K562 (cell line): ENCODE measurements at regions not wholly inside any gene's neighbourhood (a gene's known extent, or its start where the extent isn't known, plus 50 kb on each side); places are given as distances from the start of the nearest gene placed in this dataset.

Experiments
- ADNP ChIP-seq: fragments of 200-800 bp; sonication (Bioruptor generic); IDR thresholded peaks from 2 replicates; pipeline ENCODE4 v1.6.1; 2016; ENCODE audit warnings: missing genetic modification characterization, missing compliant biosample characterization
- CHD1 ChIP-seq: fragments of 200-600 bp; sonication (generic); IDR thresholded peaks from one replicate; pipeline ENCODE4 v1.6.1; 2012; ENCODE audit warnings: mild to moderate bottlenecking, moderate library complexity, low read length, inconsistent platforms
- CREB1 ChIP-seq, 2 experiments: sonication (generic) in 1 of 2; formaldehyde crosslinking in 1 of 2; IDR thresholded peaks; 2 replicates each; pipeline versions ENCODE4 v1.6.1 to v1.8.0; 2012 to 2022; ENCODE audit warnings: inconsistent platforms in 1 of 2, mild to moderate bottlenecking in 1 of 2, missing genetic modification reagents in 1 of 2, moderate library complexity in 1 of 2
- HIVEP1 ChIP-seq: fragments of 250-450 bp; sonication (Bioruptor Pico); IDR thresholded peaks from 2 replicates; pipeline ENCODE4 v1.4.0; 2020; ENCODE audit warnings: mild to moderate bottlenecking
- L3MBTL2 ChIP-seq: fragments of 450-650 bp; IDR thresholded peaks from 2 replicates; pipeline ENCODE4 v1.6.1; 2016; ENCODE audit warnings: mild to moderate bottlenecking, moderate library complexity
- NKRF ChIP-seq: fragments of 450-650 bp; IDR thresholded peaks from 2 replicates; pipeline ENCODE4 v1.6.1; 2016; ENCODE audit warnings: borderline replicate concordance
- NR2C2 ChIP-seq, 2 experiments: fragments of 200-800 bp in 1 of 2; sonication (Bioruptor generic) in 1 of 2; sonication (generic) in 1 of 2; formaldehyde crosslinking in 1 of 2; IDR thresholded peaks; 2 replicates each; pipeline versions ENCODE4 v1.6.1 to v1.8.0; 2016 to 2022; ENCODE audit warnings: mild to moderate bottlenecking in 1 of 2, missing compliant biosample characterization in 1 of 2, missing genetic modification characterization in 1 of 2, missing genetic modification reagents in 1 of 2
- POU5F1 ChIP-seq: fragments of 150-350 bp; IDR thresholded peaks from 2 replicates; pipeline ENCODE4 v1.6.1; 2014; ENCODE audit warnings: borderline replicate concordance, low read length, low read depth, mild to moderate bottlenecking; ENCODE audit not compliant: partially characterized antibody
- SAP30 ChIP-seq: fragments of 200-600 bp; sonication (generic); IDR thresholded peaks from 2 replicates; pipeline ENCODE4 v1.6.1; 2012; ENCODE audit warnings: borderline replicate concordance, low read depth, mild to moderate bottlenecking, moderate library complexity, low read length, control low read depth, inconsistent platforms; ENCODE audit not compliant: insufficient read depth, poor library complexity, severe bottlenecking
- SMARCA4 ChIP-seq: fragments of 450-650 bp; IDR thresholded peaks from 2 replicates; pipeline ENCODE4 v1.6.1; 2016
- STAT5B ChIP-seq: fragments of 250-450 bp; sonication (Bioruptor Pico); IDR thresholded peaks from 2 replicates; pipeline ENCODE4 v1.8.0; 2021; ENCODE audit warnings: mild to moderate bottlenecking, inconsistent platforms
- STAT6 ChIP-seq: sonication (generic); formaldehyde crosslinking; IDR thresholded peaks from 2 replicates; pipeline ENCODE4 v1.8.1; 2023; ENCODE audit warnings: mild to moderate bottlenecking, missing genetic modification reagents
- WHSC1 ChIP-seq: IDR thresholded peaks from one replicate; pipeline ENCODE4 v1.6.1; 2012; ENCODE audit warnings: low read length, control low read depth, inconsistent platforms
- ZEB2 ChIP-seq: fragments of 450-650 bp; IDR thresholded peaks from 2 replicates; pipeline ENCODE4 v1.6.1; 2016
- ZNF512 ChIP-seq: IDR thresholded peaks from 2 replicates; pipeline ENCODE4 v1.6.1; 2016; ENCODE audit warnings: missing genetic modification characterization, missing compliant biosample characterization
- TF ChIP-seq, protein P1 (sequence below): fragments of 250-450 bp; sonication (Bioruptor Pico); IDR thresholded peaks from 2 replicates; pipeline ENCODE4 v1.4.0; 2020; ENCODE audit warnings: borderline replicate concordance
- TF ChIP-seq, protein P2 (sequence below), 2 experiments: fragments of 450-650 bp in 1 of 2; sonication (generic) in 1 of 2; formaldehyde crosslinking; conservative IDR thresholded peaks; 2 replicates each; pipeline versions ENCODE4 v1.4.0 to v1.8.1; 2020 to 2022; ENCODE audit warnings: mild to moderate bottlenecking in 1 of 2, missing genetic modification reagents in 1 of 2
- TF ChIP-seq, protein P3 (sequence below): sonication (generic); formaldehyde crosslinking; IDR thresholded peaks from 2 replicates; pipeline ENCODE4 v1.5.0; 2020; ENCODE audit warnings: missing genetic modification reagents

- no peak for TF ChIP-seq NKRF
- TF ChIP-seq, protein P1, sequence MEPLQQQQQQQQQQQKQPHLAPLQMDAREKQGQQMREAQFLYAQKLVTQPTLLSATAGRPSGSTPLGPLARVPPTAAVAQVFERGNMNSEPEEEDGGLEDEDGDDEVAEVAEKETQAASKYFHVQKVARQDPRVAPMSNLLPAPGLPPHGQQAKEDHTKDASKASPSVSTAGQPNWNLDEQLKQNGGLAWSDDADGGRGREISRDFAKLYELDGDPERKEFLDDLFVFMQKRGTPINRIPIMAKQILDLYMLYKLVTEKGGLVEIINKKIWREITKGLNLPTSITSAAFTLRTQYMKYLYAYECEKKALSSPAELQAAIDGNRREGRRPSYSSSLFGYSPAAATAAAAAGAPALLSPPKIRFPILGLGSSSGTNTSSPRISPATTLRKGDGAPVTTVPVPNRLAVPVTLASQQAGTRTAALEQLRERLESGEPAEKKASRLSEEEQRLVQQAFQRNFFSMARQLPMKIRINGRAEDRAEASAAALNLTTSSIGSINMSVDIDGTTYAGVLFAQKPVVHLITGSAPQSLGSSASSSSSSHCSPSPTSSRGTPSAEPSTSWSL = no peak
- no peak for TF ChIP-seq STAT6 (CRISPR knock-in tag)
- no peak for TF ChIP-seq ADNP (tag)
- TF ChIP-seq, protein P2, sequence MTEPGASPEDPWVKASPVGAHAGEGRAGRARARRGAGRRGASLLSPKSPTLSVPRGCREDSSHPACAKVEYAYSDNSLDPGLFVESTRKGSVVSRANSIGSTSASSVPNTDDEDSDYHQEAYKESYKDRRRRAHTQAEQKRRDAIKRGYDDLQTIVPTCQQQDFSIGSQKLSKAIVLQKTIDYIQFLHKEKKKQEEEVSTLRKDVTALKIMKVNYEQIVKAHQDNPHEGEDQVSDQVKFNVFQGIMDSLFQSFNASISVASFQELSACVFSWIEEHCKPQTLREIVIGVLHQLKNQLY (CRISPR knock-in tag; conservative IDR thresholded peaks at IDR 0.05) = no peak
- TF ChIP-seq ZNF512 (tag) = no peak
- peak; percentile 14; the same call in 1 of the 2 replicates for TF ChIP-seq SMARCA4
- no peak for TF ChIP-seq POU5F1
- no peak for TF ChIP-seq STAT5B (CRISPR knock-in tag)
- TF ChIP-seq L3MBTL2 = no peak
- no peak for TF ChIP-seq ZEB2
- TF ChIP-seq CHD1 = no peak
- TF ChIP-seq WHSC1 = no peak
- TF ChIP-seq CREB1 (IDR thresholded peaks at IDR 0.05) = no peak
- TF ChIP-seq CREB1 (CRISPR knock-in tag; IDR thresholded peaks at IDR 0.05) = no peak
- no peak for TF ChIP-seq NR2C2 (CRISPR knock-in tag; IDR thresholded peaks at IDR 0.05)
- TF ChIP-seq NR2C2 (tag; IDR thresholded peaks at IDR 0.05) = peak; percentile 84
- no peak for TF ChIP-seq HIVEP1 (CRISPR knock-in tag)
- TF ChIP-seq, protein P3, sequence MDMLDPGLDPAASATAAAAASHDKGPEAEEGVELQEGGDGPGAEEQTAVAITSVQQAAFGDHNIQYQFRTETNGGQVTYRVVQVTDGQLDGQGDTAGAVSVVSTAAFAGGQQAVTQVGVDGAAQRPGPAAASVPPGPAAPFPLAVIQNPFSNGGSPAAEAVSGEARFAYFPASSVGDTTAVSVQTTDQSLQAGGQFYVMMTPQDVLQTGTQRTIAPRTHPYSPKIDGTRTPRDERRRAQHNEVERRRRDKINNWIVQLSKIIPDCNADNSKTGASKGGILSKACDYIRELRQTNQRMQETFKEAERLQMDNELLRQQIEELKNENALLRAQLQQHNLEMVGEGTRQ (CRISPR knock-in tag) = no peak
- no peak for TF ChIP-seq SAP30
These were observed 155.7 kb upstream of the JARID2 start (continued) for GRCh38 chr6:15090145-15090579.
